ENCODE measurements at regions not wholly inside any gene's neighbourhood (a gene's known extent, or its start where the extent isn't known, plus 50 kb on each side); places are given as distances from the start of the nearest gene placed in this dataset.

- DNase-seq: no peak
These were observed 444.8 kb downstream of the AEBP2 start for GRCh38 chr12:19884021-19884492.

GRCh38 chr12:19885093-19885812 is 446.0 kb downstream of the AEBP2 start:
- no peak for DNase-seq

GRCh38 chr12:19886065-19886464 is 446.8 kb downstream of the AEBP2 start:
- DNase-seq: no peak

- DNase-seq: no peak
These were observed 447.4 kb downstream of the AEBP2 start for GRCh38 chr12:19886639-19887064.

- no peak for DNase-seq
These were observed 450.7 kb downstream of the AEBP2 start for GRCh38 chr12:19890024-19890423.

GRCh38 chr12:19891936-19892591 is 452.8 kb downstream of the AEBP2 start:
- DNase-seq: no peak

- DNase-seq: no peak
These were observed 454.2 kb downstream of the AEBP2 start for GRCh38 chr12:19893514-19893913.

GRCh38 chr12:19894050-19894449 is 454.8 kb downstream of the AEBP2 start:
- DNase-seq: no peak

GRCh38 chr12:19894803-19895202 is 455.5 kb downstream of the AEBP2 start:
- DNase-seq: no peak

- DNase-seq: no peak
These were observed 456.1 kb downstream of the AEBP2 start for GRCh38 chr12:19895246-19896020.

GRCh38 chr12:19896041-19896440 is 456.7 kb downstream of the AEBP2 start:
- DNase-seq: no peak

- no peak for DNase-seq
These were observed 457.2 kb downstream of the AEBP2 start for GRCh38 chr12:19896534-19896933.

- no peak for DNase-seq
These were observed 458.7 kb downstream of the AEBP2 start for GRCh38 chr12:19897900-19898408.

GRCh38 chr12:19901841-19902240 is 462.5 kb downstream of the AEBP2 start:
- DNase-seq: no peak

GRCh38 chr12:19904819-19905218 is 463.5 kb upstream of the PDE3A start:
- no peak for DNase-seq

GRCh38 chr12:19908830-19909229 is 459.5 kb upstream of the PDE3A start:
- DNase-seq: no peak

- DNase-seq: no peak
These were observed 458.9 kb upstream of the PDE3A start for GRCh38 chr12:19909418-19909817.

GRCh38 chr12:19910681-19911080 is 457.7 kb upstream of the PDE3A start:
- DNase-seq: no peak

- DNase-seq: no peak
These were observed 455.3 kb upstream of the PDE3A start for GRCh38 chr12:19912991-19913390.

GRCh38 chr12:19915392-19916195 is 452.7 kb upstream of the PDE3A start:
- DNase-seq: peak; percentile 70

- no peak for DNase-seq
These were observed 452.1 kb upstream of the PDE3A start for GRCh38 chr12:19916196-19916753.

- DNase-seq: no peak
These were observed 451.4 kb upstream of the PDE3A start for GRCh38 chr12:19916974-19917373.
